ENCODE measurements at regions not wholly inside any gene's neighbourhood (a gene's known extent, or its start where the extent isn't known, plus 50 kb on each side); places are given as distances from the start of the nearest gene placed in this dataset.

- no peaks in the 10 kb centered on the region for H3K36me3 ChIP-seq
- H3K4me3 ChIP-seq, result no peak overlapping the region
- H3K4me1 ChIP-seq, result no peaks in the 10 kb centered on the region
- TF ChIP-seq POLR2A (IDR thresholded peaks at IDR 0.05), result no peak
- TF ChIP-seq CTCF (IDR thresholded peaks at IDR 0.05 in 4 of 5, conservative IDR thresholded peaks at IDR 0.05 in 1 of 5), result no peak
- H3K9me3 ChIP-seq, result no peaks in the 10 kb centered on the region
- H3K27me3 ChIP-seq, result no peaks in the 10 kb centered on the region
- ATAC-seq, result no peak
- no peak for DNase-seq
- in situ Hi-C loops (cut with MboI; ENCODE audit: low sequenced_read_pairs in 4 of 4) (no loop called here), intact Hi-C loops (cut with DNase I; ENCODE audit: low total_unique reads) (no loop called here)
- H3K27ac ChIP-seq, result no peak overlapping the region
Measured at GRCh38 chr14:22231018-22231417, 358.0 kb downstream of the DAD1 start.

GRCh38 chr14:22230517-22230916 lies 358.5 kb downstream of the DAD1 start:
- ATAC-seq, result no peak
- Histone ChIP-seq H3K4me1 (no peaks in the 10 kb centered on the region), H3K36me3 (no peaks in the 10 kb centered on the region), H3K27me3 (no peaks in the 10 kb centered on the region), H3K9me3 (no peaks in the 10 kb centered on the region), H3K4me3 (no peak overlapping the region), H3K27ac (no peak overlapping the region)
- no peak for DNase-seq
- in situ Hi-C loops (cut with MboI; ENCODE audit: low sequenced_read_pairs in 4 of 4), result no loop called here
- no peak for TF ChIP-seq POLR2A (IDR thresholded peaks at IDR 0.05)
- intact Hi-C loops (cut with DNase I; ENCODE audit: low total_unique reads), result no loop called here

GRCh38 chr14:22227084-22227483 lies 361.9 kb downstream of the DAD1 start:
- no peaks in the 10 kb centered on the region for H3K4me1 ChIP-seq
- DNase-seq (no peak), ATAC-seq (no peak)
- in situ Hi-C loops (cut with MboI; ENCODE audit: low sequenced_read_pairs in 4 of 4), result no loop called here
- no peak overlapping the region for H3K27ac ChIP-seq
- no peak overlapping the region for H3K4me3 ChIP-seq
- no peaks in the 10 kb centered on the region for H3K9me3 ChIP-seq
- H3K36me3 ChIP-seq, result no peaks in the 10 kb centered on the region
- TF ChIP-seq CTCF (IDR thresholded peaks at IDR 0.05 in 4 of 5, conservative IDR thresholded peaks at IDR 0.05 in 1 of 5), result no peak
- no peak for TF ChIP-seq POLR2A (IDR thresholded peaks at IDR 0.05)
- intact Hi-C loops (cut with DNase I; ENCODE audit: low total_unique reads), result no loop called here
- H3K27me3 ChIP-seq, result no peaks in the 10 kb centered on the region

GRCh38 chr14:22226381-22226780 lies 362.6 kb downstream of the DAD1 start:
- H3K36me3 ChIP-seq, result no peaks in the 10 kb centered on the region
- H3K27me3 ChIP-seq, result no peaks in the 10 kb centered on the region
- intact Hi-C loops (cut with DNase I; ENCODE audit: low total_unique reads), result no loop called here
- no peak for DNase-seq
- no peak overlapping the region for H3K4me3 ChIP-seq
- TF ChIP-seq POLR2A (IDR thresholded peaks at IDR 0.05) (no peak), CTCF (IDR thresholded peaks at IDR 0.05 in 4 of 5, conservative IDR thresholded peaks at IDR 0.05 in 1 of 5) (no peak)
- H3K4me1 ChIP-seq, result no peaks in the 10 kb centered on the region
- in situ Hi-C loops (cut with MboI; ENCODE audit: low sequenced_read_pairs in 4 of 4), result no loop called here
- no peak overlapping the region for H3K27ac ChIP-seq
- H3K9me3 ChIP-seq, result no peaks in the 10 kb centered on the region
- ATAC-seq, result no peak

GRCh38 chr14:22225516-22226140 lies 363.4 kb downstream of the DAD1 start:
- Histone ChIP-seq H3K36me3 (no peaks in the 10 kb centered on the region), H3K27me3 (peaks cover 0 to 5% (median 0%) of the 10 kb centered on the region in 3 donors), H3K9me3 (no peaks in the 10 kb centered on the region), H3K27ac (no peak overlapping the region), H3K4me1 (no peaks in the 10 kb centered on the region), H3K4me3 (no peak overlapping the region)
- in situ Hi-C loops (cut with MboI; ENCODE audit: low sequenced_read_pairs in 4 of 4), result no loop called here
- DNase-seq, result no peak
- intact Hi-C loops (cut with DNase I; ENCODE audit: low total_unique reads), result no loop called here
- TF ChIP-seq POLR2A (IDR thresholded peaks at IDR 0.05), result no peak
- TF ChIP-seq CTCF (IDR thresholded peaks at IDR 0.05 in 4 of 5, conservative IDR thresholded peaks at IDR 0.05 in 1 of 5), result no peak
- no peak for ATAC-seq
